Osteoblast (primary cell): ENCODE measurements at regions not wholly inside any gene's neighbourhood (a gene's known extent, or its start where the extent isn't known, plus 50 kb on each side); places are given as distances from the start of the nearest gene placed in this dataset.

Experiments used
- DNase-seq: peaks from one replicate; pipeline ENCODE4 v3.0.0; 2011; ENCODE audit warnings: low spot score, mixed read lengths; ENCODE audit not compliant: insufficient read length; ENCODE audit errors: missing footprints
- H2AFZ ChIP-seq: 2 replicates; pipeline ENCODE4 v1.6.0; 2011; ENCODE audit warnings: mild to moderate bottlenecking, low read length
- H3K27ac ChIP-seq: 2 replicates; pipeline ENCODE4 v1.5.1; 2011; ENCODE audit warnings: mild to moderate bottlenecking, low read depth, low read length, moderate library complexity
- H3K27me3 ChIP-seq: 2 replicates; pipeline ENCODE4 v1.6.0; 2012; ENCODE audit warnings: mild to moderate bottlenecking, control low read depth, inconsistent platforms, low read length, moderate library complexity; ENCODE audit not compliant: insufficient read depth
- H3K36me3 ChIP-seq: 2 replicates; pipeline ENCODE4 v1.5.1; 2011; ENCODE audit warnings: mild to moderate bottlenecking, low read length, control low read depth, moderate library complexity; ENCODE audit not compliant: insufficient read depth
- H3K4me1 ChIP-seq: 2 replicates; pipeline ENCODE4 v1.5.1; 2011; ENCODE audit warnings: mild to moderate bottlenecking, low read length, control low read depth, moderate library complexity; ENCODE audit not compliant: insufficient read depth
- H3K4me2 ChIP-seq: 2 replicates; pipeline ENCODE4 v1.6.0; 2011; ENCODE audit warnings: mild to moderate bottlenecking, low read length; ENCODE audit not compliant: insufficient read depth
- H3K4me3 ChIP-seq: fragments of 200-600 bp; sonication (generic); 3 replicates; pipeline ENCODE4 v1.5.1; 2012; ENCODE audit warnings: mild to moderate bottlenecking, low read length, inconsistent platforms; ENCODE audit not compliant: insufficient read depth
- H3K79me2 ChIP-seq: 2 replicates; pipeline ENCODE4 v1.6.0; 2012; ENCODE audit warnings: mild to moderate bottlenecking, low read length, control low read depth, inconsistent platforms; ENCODE audit not compliant: insufficient read depth
- H3K9me3 ChIP-seq: 2 replicates; pipeline ENCODE4 v1.5.1; 2011; ENCODE audit warnings: low read depth, low read length, control low read depth
- H4K20me1 ChIP-seq: 2 replicates; pipeline ENCODE4 v1.6.0; 2012; ENCODE audit warnings: mild to moderate bottlenecking, low read length, control low read depth; ENCODE audit not compliant: insufficient read depth
- TF ChIP-seq, protein P1 (sequence below): IDR thresholded peaks from 2 replicates; pipeline ENCODE4 v1.5.1; 2011; ENCODE audit warnings: mild to moderate bottlenecking, low read depth, low read length, moderate library complexity; ENCODE audit errors: extremely low read depth

- Histone ChIP-seq H3K9me3 (no peaks in the 10 kb centered on the region), H2AFZ (no peak overlapping the region), H3K27ac (no peak overlapping the region), H3K79me2 (no peaks in the 10 kb centered on the region), H3K36me3 (no peaks in the 10 kb centered on the region), H3K27me3 (no peaks in the 10 kb centered on the region), H3K4me1 (no peaks in the 10 kb centered on the region), H3K4me2 (no peak overlapping the region), H4K20me1 (no peaks in the 10 kb centered on the region), H3K4me3 (no peak overlapping the region)
- no peak for DNase-seq
- TF ChIP-seq, protein P1, sequence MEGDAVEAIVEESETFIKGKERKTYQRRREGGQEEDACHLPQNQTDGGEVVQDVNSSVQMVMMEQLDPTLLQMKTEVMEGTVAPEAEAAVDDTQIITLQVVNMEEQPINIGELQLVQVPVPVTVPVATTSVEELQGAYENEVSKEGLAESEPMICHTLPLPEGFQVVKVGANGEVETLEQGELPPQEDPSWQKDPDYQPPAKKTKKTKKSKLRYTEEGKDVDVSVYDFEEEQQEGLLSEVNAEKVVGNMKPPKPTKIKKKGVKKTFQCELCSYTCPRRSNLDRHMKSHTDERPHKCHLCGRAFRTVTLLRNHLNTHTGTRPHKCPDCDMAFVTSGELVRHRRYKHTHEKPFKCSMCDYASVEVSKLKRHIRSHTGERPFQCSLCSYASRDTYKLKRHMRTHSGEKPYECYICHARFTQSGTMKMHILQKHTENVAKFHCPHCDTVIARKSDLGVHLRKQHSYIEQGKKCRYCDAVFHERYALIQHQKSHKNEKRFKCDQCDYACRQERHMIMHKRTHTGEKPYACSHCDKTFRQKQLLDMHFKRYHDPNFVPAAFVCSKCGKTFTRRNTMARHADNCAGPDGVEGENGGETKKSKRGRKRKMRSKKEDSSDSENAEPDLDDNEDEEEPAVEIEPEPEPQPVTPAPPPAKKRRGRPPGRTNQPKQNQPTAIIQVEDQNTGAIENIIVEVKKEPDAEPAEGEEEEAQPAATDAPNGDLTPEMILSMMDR: no peak
These were observed 111.3 kb downstream of the TUBA3C start for GRCh38 chr13:19070398-19070735.

GRCh38 chr13:19069684-19070397, 111.8 kb downstream of the TUBA3C start:
- Histone ChIP-seq H3K36me3 (no peaks in the 10 kb centered on the region), H3K27me3 (no peaks in the 10 kb centered on the region), H3K4me1 (no peaks in the 10 kb centered on the region), H2AFZ (no peak overlapping the region), H4K20me1 (no peaks in the 10 kb centered on the region), H3K27ac (no peak overlapping the region), H3K9me3 (no peaks in the 10 kb centered on the region), H3K4me3 (no peak overlapping the region), H3K4me2 (no peak overlapping the region), H3K79me2 (no peaks in the 10 kb centered on the region)
- DNase-seq: no peak
- TF ChIP-seq, protein P1: no peak

DNA sequence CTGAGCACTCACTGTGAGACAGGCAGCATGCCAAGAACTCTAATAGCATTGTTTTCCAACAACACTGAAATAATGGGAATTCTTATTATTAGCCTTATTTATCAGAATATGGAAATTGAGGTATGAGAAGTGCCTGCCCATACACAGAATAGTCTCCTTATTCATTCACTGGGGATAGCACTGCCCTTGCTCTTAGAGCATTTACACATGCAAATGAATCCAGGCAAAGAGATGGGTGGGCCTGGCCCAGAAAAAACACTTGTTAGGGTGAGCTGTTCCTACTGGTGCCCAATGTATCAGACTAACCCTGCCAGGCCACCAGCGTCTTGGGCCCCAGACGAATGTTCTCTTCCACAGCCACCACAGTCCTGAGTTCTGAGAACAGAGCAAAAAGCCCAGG, 112.9 kb downstream of the TUBA3C start:
- no peaks in the 10 kb centered on the region for H3K9me3 ChIP-seq
- H3K4me3 ChIP-seq: no peak overlapping the region
- H3K79me2 ChIP-seq: no peaks in the 10 kb centered on the region
- no peak for DNase-seq
- H3K27me3 ChIP-seq: no peaks in the 10 kb centered on the region
- no peaks in the 10 kb centered on the region for H3K36me3 ChIP-seq
- TF ChIP-seq, protein P1: no peak
- no peak overlapping the region for H2AFZ ChIP-seq
- H3K4me1 ChIP-seq: no peaks in the 10 kb centered on the region
- H3K4me2 ChIP-seq: no peak overlapping the region
- H3K27ac ChIP-seq: no peak overlapping the region
- H4K20me1 ChIP-seq: no peaks in the 10 kb centered on the region

DNA sequence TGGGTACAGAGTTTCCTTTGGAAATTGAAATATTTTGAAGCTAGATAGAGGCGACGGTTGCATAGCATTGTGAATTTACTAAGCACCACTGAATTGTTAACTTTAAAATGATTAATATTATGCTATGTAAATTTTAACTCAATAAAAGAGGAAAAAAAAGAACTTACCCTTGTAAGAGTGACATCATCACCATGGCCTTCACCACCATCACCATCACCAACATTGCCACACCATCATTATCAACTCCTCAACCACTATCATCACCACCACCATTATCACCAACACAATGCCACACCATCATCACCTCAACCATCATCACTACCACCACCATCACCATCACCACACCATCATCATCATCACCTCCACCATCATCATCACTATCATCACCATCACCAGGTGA, 113.9 kb downstream of the TUBA3C start:
- Histone ChIP-seq H3K27ac (no peak overlapping the region), H3K9me3 (no peaks in the 10 kb centered on the region), H3K36me3 (no peaks in the 10 kb centered on the region), H2AFZ (no peak overlapping the region), H4K20me1 (no peaks in the 10 kb centered on the region), H3K4me3 (no peak overlapping the region), H3K27me3 (no peaks in the 10 kb centered on the region), H3K4me2 (no peak overlapping the region), H3K4me1 (no peaks in the 10 kb centered on the region), H3K79me2 (no peaks in the 10 kb centered on the region)
- TF ChIP-seq, protein P1: no peak
- no peak for DNase-seq
